Hematopoietic multipotent progenitor cell treated with erythropoietin and hydrocortisone succinate and interleukin-3 and kit ligand, for 8 days (in vitro differentiated cells): ENCODE measurements at regions not wholly inside any gene's neighbourhood (a gene's known extent, or its start where the extent isn't known, plus 50 kb on each side); places are given as distances from the start of the nearest gene placed in this dataset.

Experiments
- DNase-seq: peaks from one replicate; pipeline ENCODE4 v3.0.0-alpha.2; 2015

DNA sequence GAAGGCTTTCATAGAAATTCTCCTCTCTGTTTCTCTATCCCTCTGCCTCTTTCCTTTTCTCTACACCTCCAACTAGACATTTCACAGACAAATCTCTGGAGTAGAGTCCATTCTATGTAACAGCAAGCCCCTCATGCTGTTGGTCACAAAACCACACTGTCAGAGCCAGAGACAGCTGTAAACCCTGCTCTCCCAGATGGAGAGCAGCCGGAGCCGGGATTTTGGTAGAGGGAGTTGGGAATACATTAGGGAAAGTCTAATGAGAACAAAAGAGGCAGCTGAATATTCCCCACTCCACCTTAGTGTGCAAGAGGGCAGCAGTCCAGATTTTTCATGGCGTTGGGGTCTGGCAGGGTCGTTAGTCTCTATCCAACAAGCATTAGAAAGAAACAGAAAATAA lies 68.3 kb upstream of the EDN1 start:
- DNase-seq: no peak

DNA sequence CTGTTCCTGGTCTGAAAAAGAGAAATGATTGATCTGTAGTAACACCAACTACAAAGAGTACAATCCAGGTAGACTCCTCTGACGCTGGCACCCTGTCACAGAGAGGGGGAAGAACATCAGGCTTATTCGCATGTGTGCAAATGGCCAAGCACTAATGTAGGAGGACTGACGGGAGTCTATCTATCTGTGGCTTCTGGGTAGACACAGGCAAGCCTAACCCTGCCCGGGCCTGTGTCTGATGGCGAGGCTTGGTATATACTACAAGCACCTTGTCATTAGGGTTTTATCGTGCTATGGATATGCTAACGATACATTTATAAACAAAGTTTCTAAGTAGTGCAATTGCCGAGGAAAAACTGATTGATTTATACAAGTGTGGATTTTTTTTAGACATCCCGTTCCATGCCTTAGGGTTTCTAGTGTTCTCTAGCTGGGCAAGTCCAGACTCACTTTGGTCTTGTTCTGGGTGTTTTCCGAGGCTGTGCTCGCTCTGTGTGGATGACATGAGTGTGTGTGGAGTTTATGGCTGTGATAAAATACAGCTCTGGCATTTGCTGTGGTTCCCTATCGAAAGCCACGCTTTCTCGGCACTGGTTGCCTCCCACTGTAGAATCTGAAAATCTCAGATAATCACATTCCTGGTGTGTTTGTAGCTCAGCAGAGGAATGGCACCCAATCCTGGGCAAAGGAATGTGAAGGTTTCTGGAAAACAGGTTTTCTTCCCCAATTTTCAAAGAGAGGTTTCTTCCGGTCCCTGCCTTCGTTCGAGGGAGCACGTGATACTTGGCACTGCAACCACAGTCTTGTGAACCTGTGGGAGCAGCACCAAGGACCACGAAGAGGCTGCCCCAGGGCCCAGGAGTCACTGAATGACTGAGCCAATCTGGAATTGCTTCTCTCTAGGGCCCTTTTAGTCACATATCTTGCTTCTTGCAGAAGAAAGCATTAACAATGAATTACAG lies 67.5 kb upstream of the EDN1 start:
- no peak for DNase-seq

DNA sequence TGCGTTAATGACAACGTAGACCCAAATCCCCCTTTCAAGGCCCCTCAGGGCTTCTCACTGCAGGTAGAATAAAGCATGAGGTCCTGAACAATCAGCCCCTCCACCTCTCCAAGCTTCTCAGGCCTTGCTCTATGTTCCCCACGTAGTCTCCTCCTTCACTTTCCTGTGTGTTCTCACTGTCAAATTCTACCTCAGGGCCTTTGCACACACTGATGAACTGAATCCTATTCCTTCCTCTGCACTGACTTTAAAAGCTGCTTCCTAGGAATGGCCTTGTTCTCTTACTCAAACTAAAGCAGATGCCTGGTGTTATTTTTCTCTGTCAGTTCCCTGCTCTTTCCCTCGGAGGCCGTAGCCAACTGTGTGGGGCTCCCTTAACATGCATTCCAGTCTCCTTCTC lies 66.8 kb upstream of the EDN1 start:
- DNase-seq: no peak

DNA sequence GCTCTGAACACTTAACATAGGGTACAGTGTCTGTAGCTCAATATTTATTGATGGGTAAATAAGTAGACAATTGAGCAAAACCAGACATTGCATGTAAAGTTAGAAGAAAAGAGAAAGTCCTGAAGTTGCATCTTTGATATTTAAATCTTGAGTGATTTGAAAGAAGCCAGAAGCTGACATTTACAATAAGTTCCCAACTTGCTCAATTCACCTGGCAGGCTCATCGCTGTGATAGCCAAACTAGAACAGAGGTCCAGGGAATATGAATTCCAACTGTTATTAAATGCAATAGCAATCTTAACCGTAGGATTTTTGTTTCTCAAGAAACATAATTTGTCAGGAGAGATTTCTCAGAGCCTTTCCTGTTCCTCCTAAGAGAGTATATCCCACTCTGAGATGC lies 65.9 kb upstream of the EDN1 start:
- DNase-seq: no peak

DNA sequence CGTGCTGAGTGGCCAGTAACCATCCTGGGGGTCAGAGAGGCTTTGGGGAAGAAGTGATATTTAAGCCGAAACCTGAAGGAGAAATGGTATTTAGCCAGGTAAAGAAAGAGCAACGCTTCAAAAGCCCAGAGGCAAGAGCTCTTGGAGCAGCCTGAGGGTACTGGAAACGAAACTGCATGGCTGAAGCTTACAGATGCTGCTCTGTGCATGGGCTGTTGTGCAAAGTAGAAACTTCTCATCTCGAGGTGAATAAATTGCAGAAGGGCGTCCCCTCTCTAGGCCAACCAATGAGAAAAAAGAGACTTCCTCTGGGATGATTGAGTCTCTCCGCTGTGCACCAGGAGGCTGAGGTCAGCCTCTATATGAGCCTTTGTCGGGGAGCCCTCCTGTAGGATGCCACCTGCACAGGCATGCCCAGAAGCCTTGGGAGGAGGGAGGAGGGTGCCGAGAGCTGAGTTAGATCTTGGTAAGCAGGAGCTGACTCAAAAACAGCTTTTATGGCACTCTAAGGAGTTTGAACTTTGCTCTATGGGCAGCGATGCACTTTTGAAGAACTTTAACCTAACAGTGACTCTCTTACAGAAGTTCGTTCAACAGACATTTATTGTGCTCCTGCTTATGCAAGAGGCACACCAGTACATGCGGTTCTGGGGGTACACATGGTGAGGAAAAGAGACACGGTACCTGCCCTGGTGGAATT lies 61.6 kb upstream of the EDN1 start:
- no peak for DNase-seq

DNA sequence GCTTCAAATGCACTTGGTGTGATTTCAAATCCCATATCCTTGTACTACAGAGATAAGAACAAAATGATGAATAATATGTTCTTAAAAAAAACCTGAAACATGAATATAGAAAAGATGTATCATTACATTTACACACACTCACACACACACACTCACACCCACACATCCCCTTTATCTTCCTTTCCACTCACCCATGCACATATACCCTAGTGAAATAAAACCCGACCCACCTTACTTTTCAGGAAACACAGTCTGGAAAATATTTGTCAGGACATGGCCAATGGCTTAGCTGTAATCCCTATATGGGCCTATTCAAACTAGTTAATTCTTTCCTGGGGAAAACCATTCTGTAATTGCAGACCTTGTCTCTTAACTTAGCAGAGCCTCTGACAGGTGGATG lies 60.8 kb upstream of the EDN1 start:
- DNase-seq: no peak

DNA sequence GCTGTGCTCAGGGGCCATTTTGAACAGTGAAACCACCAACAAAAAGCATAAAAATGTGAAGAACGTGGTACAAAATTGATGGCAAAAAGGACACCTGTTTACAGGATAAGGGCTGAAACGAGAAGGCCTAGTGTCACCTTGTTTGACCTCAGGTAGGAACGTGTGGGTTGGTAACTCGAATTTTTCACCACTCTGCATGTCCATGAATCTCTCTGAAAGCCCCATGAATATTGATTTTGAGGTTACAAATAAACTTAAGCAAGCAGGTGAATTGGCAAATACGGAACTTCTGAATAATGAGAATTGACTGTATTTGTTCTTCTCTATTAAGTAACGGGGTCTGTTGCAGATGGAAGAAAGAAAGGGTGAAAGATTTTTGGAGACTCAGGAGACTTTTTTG lies 59.6 kb upstream of the EDN1 start:
- no peak for DNase-seq

DNA sequence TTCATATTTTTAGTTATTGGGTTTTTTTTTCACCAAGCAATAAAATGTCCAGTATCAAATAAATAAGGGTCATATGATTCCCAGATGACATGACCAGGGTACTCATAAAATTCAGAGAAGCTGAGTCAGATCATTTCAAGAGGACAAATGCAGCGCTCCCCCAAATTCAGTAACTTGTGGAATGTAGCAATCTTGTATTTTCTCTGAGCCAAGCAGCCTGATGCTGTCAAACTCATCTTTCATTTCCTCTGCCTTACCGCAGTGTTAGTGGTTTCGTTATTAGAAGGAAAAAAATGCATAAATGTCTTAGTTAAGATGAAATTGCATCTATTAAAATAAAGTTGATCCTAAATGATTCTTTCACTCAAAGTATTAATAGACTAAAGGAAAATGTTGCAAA lies 57.8 kb upstream of the EDN1 start:
- no peak for DNase-seq

DNA sequence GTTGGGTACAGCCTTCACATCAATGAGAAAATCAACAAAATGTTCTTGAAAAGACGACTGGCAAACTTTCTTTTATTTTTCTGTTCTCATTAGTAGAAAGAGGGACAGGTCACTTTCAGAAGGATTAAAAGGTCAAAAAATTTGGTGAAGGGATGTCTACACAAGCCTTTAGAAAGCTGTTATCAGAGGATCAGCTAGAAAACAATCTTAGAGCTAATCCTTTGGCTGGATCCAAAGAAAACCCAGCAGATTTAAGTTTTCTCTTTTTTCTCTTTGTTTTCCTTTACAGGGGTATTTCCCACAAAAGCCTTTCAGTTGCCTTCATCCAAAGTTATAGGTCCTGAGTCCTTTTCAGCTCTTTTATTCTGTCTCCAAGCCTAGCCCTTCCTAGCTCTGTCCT lies 57.3 kb upstream of the EDN1 start:
- no peak for DNase-seq

DNA sequence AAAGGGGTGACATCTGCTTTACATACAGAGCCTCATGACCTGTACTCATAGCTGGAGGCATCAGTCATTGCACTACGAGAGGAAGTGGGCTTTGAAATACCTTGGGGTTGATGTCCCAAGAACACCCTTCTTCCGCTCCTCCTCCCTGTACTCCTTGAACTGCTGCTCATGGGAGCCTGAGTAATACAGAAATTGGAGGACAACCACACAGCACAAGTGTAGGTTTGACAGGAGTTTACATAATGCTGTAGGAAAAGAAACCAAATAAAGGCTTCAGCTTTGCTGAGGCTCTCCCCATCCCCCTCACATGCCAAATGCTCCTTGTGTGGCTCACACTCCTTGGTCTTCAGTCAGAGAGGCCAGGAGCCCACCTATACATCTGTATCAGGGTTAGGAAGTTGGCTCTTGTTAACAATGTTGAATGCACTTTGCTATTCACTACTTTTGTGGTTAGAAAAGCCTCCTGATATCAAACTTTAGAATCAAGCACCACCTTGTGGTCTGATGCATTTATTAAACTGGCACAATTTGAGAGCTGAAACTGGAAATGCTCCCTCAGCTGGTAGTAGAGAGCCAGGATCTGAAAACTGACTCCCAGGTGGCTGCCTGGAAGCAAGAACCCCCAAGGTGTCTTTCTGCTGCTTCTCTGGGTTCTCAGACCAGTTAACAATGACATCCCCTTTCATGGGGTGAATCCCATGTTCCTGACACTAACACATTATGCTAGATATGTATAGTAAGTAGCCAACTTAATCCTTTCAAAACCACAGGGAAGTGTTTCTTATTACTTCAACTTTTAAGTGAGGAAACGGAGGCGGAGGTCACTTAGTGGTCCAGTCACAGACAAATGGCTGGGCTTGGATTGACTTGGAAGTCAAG lies 56.2 kb upstream of the EDN1 start:
- DNase-seq: peak; percentile 75

DNA sequence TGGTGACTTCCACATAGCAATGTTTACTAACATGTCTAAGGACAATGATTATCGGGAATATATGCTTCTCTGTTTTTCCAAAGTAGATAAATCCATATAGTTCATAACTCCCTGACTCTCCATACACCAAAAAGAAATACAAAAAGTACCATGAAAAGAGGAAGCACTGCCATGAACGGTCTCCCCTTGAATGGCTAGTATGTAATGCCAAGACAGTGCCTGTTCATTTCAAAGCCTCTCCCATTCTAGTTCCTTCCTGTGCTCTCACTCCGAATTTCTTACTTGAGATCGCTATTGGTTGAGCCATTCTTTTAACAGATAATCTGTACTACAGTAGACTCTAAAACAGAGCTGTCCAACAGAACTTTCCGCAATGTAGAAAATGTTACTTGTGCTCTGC lies 54.8 kb upstream of the EDN1 start:
- DNase-seq: no peak

DNA sequence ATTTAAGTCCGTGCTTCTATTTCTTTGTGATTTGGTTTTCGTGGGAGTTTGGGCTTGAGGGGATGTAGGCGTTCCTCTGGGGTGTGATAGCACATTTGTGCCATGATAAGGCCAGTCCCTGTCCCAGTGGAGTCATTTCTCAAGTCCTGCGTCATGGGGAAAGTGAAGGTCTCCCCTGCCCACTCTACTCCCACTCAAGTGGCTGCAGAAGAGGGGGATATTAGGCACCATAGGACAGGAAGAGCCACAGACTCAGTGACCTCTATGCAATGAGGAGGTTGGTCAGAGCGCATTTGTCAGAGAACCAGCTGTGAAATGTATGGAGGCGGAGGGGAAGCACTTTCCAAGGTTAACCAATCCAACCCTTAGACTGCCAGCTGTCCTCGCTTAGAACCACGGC lies 51.9 kb upstream of the EDN1 start:
- no peak for DNase-seq
